ENCODE measurements at regions not wholly inside any gene's neighbourhood (a gene's known extent, or its start where the extent isn't known, plus 50 kb on each side); places are given as distances from the start of the nearest gene placed in this dataset.

- Histone ChIP-seq H3K36me3 (ENCODE audit: control insufficient read depth in 2 of 2, insufficient read depth in 2 of 2, low read length in 1 of 2) (no peaks in the 10 kb centered on the region), H3K9ac (ENCODE audit: control insufficient read depth, insufficient read depth, low read length) (no peak overlapping the region), H3K27ac (ENCODE audit: control insufficient read depth, insufficient read depth) (no peak overlapping the region), H3K4me3 (no peak overlapping the region), H3K4me1 (ENCODE audit: control insufficient read depth, insufficient read depth, low read length) (no peaks in the 10 kb centered on the region), H3K27me3 (replicated peaks in 1 of 2; ENCODE audit: control insufficient read depth in 2 of 2, insufficient read depth in 2 of 2, low read length in 1 of 2) (no peaks in the 10 kb centered on the region), H2AFZ (ENCODE audit: control insufficient read depth, low read depth, low read length) (no peak overlapping the region), H3K79me2 (ENCODE audit: control insufficient read depth, insufficient read depth, low read length) (no peaks in the 10 kb centered on the region), H4K20me1 (ENCODE audit: control insufficient read depth, insufficient read depth) (no peaks in the 10 kb centered on the region), H3K9me3 (replicated peaks; ENCODE audit: control insufficient read depth, insufficient read depth, low read length) (no peaks in the 10 kb centered on the region), H3K4me2 (ENCODE audit: control insufficient read depth, insufficient read depth) (no peak overlapping the region)
- ATAC-seq: no peak
- ChIA-PET POLR2A (no interaction called here), RAD21 (ENCODE audit: unreplicated experiment) (no interaction called here), SMC1A (ENCODE audit: uncharacterized antibody, unreplicated experiment) (no interaction called here), CTCF (no interaction called here)
- in situ Hi-C loops (cut with MboI) (no loop called here), intact Hi-C loops (cut with micrococcal nuclease; ENCODE audit: unreplicated experiment) (no loop called here)
- no TSS peak for BruUV-seq (replicated peaks)
- WGBS (ENCODE audit: insufficient coverage, insufficient replicate concordance, low lambda C conversion rate, missing lambda C conversion rate): 12% methylated on average over 5 of the region's 5 CpGs
- no peak for DNase-seq (ENCODE audit: low read depth, low spot score)
- TF ChIP-seq GATAD2B (conservative IDR thresholded peaks at IDR 0.05; ENCODE audit: low read depth): no peak
- FAIRE-seq: no peak
These were observed 303.6 kb upstream of the POU3F2 start for GRCh38 chr6:98530732-98531131.

GRCh38 chr6:98532004-98532403 lies 302.4 kb upstream of the POU3F2 start:
- Histone ChIP-seq H2AFZ (ENCODE audit: control insufficient read depth, low read depth, low read length) (no peak overlapping the region), H3K27ac (ENCODE audit: control insufficient read depth, insufficient read depth) (no peak overlapping the region), H3K4me2 (ENCODE audit: control insufficient read depth, insufficient read depth) (no peak overlapping the region), H4K20me1 (ENCODE audit: control insufficient read depth, insufficient read depth) (no peaks in the 10 kb centered on the region), H3K4me1 (ENCODE audit: control insufficient read depth, insufficient read depth, low read length) (no peaks in the 10 kb centered on the region), H3K27me3 (replicated peaks in 1 of 2; ENCODE audit: control insufficient read depth in 2 of 2, insufficient read depth in 2 of 2, low read length in 1 of 2) (no peaks in the 10 kb centered on the region), H3K9ac (ENCODE audit: control insufficient read depth, insufficient read depth, low read length) (no peak overlapping the region), H3K9me3 (replicated peaks; ENCODE audit: control insufficient read depth, insufficient read depth, low read length) (no peaks in the 10 kb centered on the region), H3K36me3 (ENCODE audit: control insufficient read depth in 2 of 2, insufficient read depth in 2 of 2, low read length in 1 of 2) (no peaks in the 10 kb centered on the region), H3K4me3 (no peak overlapping the region), H3K79me2 (ENCODE audit: control insufficient read depth, insufficient read depth, low read length) (no peaks in the 10 kb centered on the region)
- ChIA-PET RAD21 (ENCODE audit: unreplicated experiment) (no interaction called here), CTCF (no interaction called here), POLR2A (no interaction called here), SMC1A (ENCODE audit: uncharacterized antibody, unreplicated experiment) (no interaction called here)
- intact Hi-C loops (cut with micrococcal nuclease; ENCODE audit: unreplicated experiment) (no loop called here), in situ Hi-C loops (cut with MboI) (no loop called here)
- 83% methylated on average over 6 of the region's 6 CpGs for WGBS (ENCODE audit: insufficient coverage, insufficient replicate concordance, low lambda C conversion rate, missing lambda C conversion rate)
- FAIRE-seq: no peak
- no peak for TF ChIP-seq ZBED1 (IDR thresholded peaks at IDR 0.05; ENCODE audit: borderline replicate concordance)
- no peak for TF ChIP-seq EZH2 (IDR thresholded peaks at IDR 0.05; ENCODE audit: borderline replicate concordance, control insufficient read depth, low read depth, low read length)
- TF ChIP-seq HDGF (IDR thresholded peaks at IDR 0.05): no peak
- TF ChIP-seq IKZF1 (conservative IDR thresholded peaks at IDR 0.05): no peak
- no peak for TF ChIP-seq HSF1 (IDR thresholded peaks at IDR 0.05; ENCODE audit: low read depth, low read length)
- BruUV-seq (replicated peaks): no TSS peak
- no peak for ATAC-seq
- no peak for DNase-seq (ENCODE audit: low read depth, low spot score)

Data from GM12878 (cell line).